Transverse colon (tissue), 4 donors: ENCODE measurements at regions not wholly inside any gene's neighbourhood (a gene's known extent, or its start where the extent isn't known, plus 50 kb on each side); places are given as distances from the start of the nearest gene placed in this dataset.

Experiments used
- DNase-seq: peaks from one replicate; pipeline ENCODE4 v3.0.0-alpha.2; 2019
- H3K27ac ChIP-seq, 4 donors: fragments of 200-600 bp; sonication (generic); 2 replicates each; pipeline ENCODE4 v1.5.1; 2016 to 2018; ENCODE audit warnings: inconsistent platforms in 4 of 4
- H3K27me3 ChIP-seq: fragments of 200-600 bp; sonication (generic); 2 replicates; pipeline ENCODE4 v1.5.1; 2017; ENCODE audit warnings: inconsistent platforms
- H3K36me3 ChIP-seq, 4 donors: fragments of 200-600 bp; sonication (generic); 2 replicates each; pipeline ENCODE4 v1.5.1; 2017 to 2019; ENCODE audit warnings: inconsistent platforms in 4 of 4
- H3K4me1 ChIP-seq, 4 donors: fragments of 200-600 bp; sonication (generic); 2 replicates each; pipeline ENCODE4 v1.5.1; 2017 to 2020; ENCODE audit warnings: inconsistent platforms in 4 of 4
- H3K4me3 ChIP-seq, 4 donors: fragments of 200-600 bp; sonication (generic); 1 replicate in 1 of 4; 2 replicates in 3 of 4; pipeline versions ENCODE4 v1.5.1 to v1.6.1; 2017 to 2019; ENCODE audit warnings: inconsistent platforms in 4 of 4
- H3K9me3 ChIP-seq, 2 donors: fragments of 200-600 bp; sonication (generic); 2 replicates each; pipeline ENCODE4 v1.5.1; 2017 to 2019; ENCODE audit warnings: inconsistent platforms in 2 of 2
- CTCF ChIP-seq, 5 experiments: fragments of 200-600 bp in 3 of 5; fragments of 450-650 bp in 2 of 5; sonication (generic) in 3 of 5; IDR thresholded peaks; 1 replicate in 2 of 5; 2 replicates in 3 of 5; pipeline ENCODE4 v1.5.1; 2016 to 2017; ENCODE audit warnings: antibody characterized with exemption in 5 of 5, inconsistent platforms in 3 of 5, mild to moderate bottlenecking in 2 of 5, moderate library complexity in 1 of 5
- EP300 ChIP-seq: sonication (generic); formaldehyde crosslinking; IDR thresholded peaks from one replicate; pipeline ENCODE4 v1.6.1; 2017; ENCODE audit warnings: antibody characterized with exemption, low read depth
- POLR2A ChIP-seq: fragments of 450-650 bp; IDR thresholded peaks from one replicate; pipeline ENCODE4 v1.6.1; 2016; ENCODE audit warnings: antibody characterized with exemption, mild to moderate bottlenecking, moderate library complexity
- POLR2AphosphoS5 ChIP-seq, 3 donors: sonication (generic); formaldehyde crosslinking; IDR thresholded peaks; one replicate each; pipeline ENCODE4 v1.6.1; 2016; ENCODE audit warnings: antibody characterized with exemption in 3 of 3
- WGBS, 2 donors: methylation state at CpG; one replicate each; pipeline ENCODE4 v1.1.5; 2018; ENCODE audit warnings: low coverage in 1 of 2; 5-methylcytosine and 5-hydroxymethylcytosine counted together
- in situ Hi-C, 4 donors: fragments of 200-750 bp; cut with MboI; loops; one replicate each; pipeline versions ENCODE4 v1.15.0 to v1.15.1; 2017; ENCODE audit warnings: low sequenced_read_pairs in 3 of 4, low pct_ligation_motif_present in 1 of 4, low pct_unique_long_range_greater_than_20kb in 1 of 4
- intact Hi-C: fragments of 100-400 bp; cut with DNase I; formaldehyde crosslinking; loops from one replicate; pipeline ENCODE4 v1.15.1; 2023; ENCODE audit warnings: low total_unique reads

- in situ Hi-C loops (loop anchor here in 3 of 4 donors (25.0 kb wide), 2 partner anchors 311 to 336 kb away; no protein-coding TSS in a partner anchor), intact Hi-C loops (no loop called here)
- TF ChIP-seq EP300 (no peak), POLR2A (no peak), POLR2AphosphoS5 (IDR thresholded peaks at IDR 0.05) (no peak), CTCF (IDR thresholded peaks at IDR 0.05) (no peak)
- no peaks in the 10 kb centered on the region for H3K27me3 ChIP-seq
- 65% methylated on average over 1 of the region's 1 CpG; no CpG with 5 or more reads in 1 of the 2 donors for WGBS, 2 donors
- H3K36me3 ChIP-seq: no peaks in the 10 kb centered on the region
- H3K4me1 ChIP-seq: no peaks in the 10 kb centered on the region
- no peak overlapping the region for H3K27ac ChIP-seq
- no peaks in the 10 kb centered on the region for H3K9me3 ChIP-seq
- no peak overlapping the region for H3K4me3 ChIP-seq
- no peak for DNase-seq
These were observed 109.9 kb downstream of the TANC2 start for GRCh38 chr17:63075969-63076368.

- 72 to 79% methylated on average over 3 of the region's 3 CpGs for WGBS, 2 donors
These were observed 112.7 kb downstream of the TANC2 start for GRCh38 chr17:63078707-63079106.

GRCh38 chr17:63082273-63082861, 116.3 kb downstream of the TANC2 start:
- in situ Hi-C loops: loop anchor here in 3 of 4 donors (25.0 kb wide), 2 partner anchors 305 to 330 kb away; no protein-coding TSS in a partner anchor
- no peak for DNase-seq
- 86 to 91% methylated on average over 2 of the region's 2 CpGs for WGBS, 2 donors

More at GRCh38 chr17:63078707-63079106, 112.7 kb downstream of the TANC2 start:
- Histone ChIP-seq H3K4me3 (no peak overlapping the region), H3K9me3 (no peaks in the 10 kb centered on the region), H3K27ac (no peak overlapping the region), H3K36me3 (no peaks in the 10 kb centered on the region), H3K27me3 (no peaks in the 10 kb centered on the region), H3K4me1 (no peaks in the 10 kb centered on the region)
- no peak for DNase-seq
- in situ Hi-C loops (loop anchor here in 3 of 4 donors (25.0 kb wide), 2 partner anchors 309 to 334 kb away; no protein-coding TSS in a partner anchor), intact Hi-C loops (no loop called here)
- TF ChIP-seq EP300 (no peak), CTCF (IDR thresholded peaks at IDR 0.05) (no peak), POLR2A (no peak), POLR2AphosphoS5 (IDR thresholded peaks at IDR 0.05) (no peak)

GRCh38 chr17:63082952-63083351, 116.9 kb downstream of the TANC2 start:
- TF ChIP-seq POLR2AphosphoS5 (IDR thresholded peaks at IDR 0.05) (no peak), EP300 (no peak), CTCF (IDR thresholded peaks at IDR 0.05) (no peak), POLR2A (no peak)
- Histone ChIP-seq H3K9me3 (no peaks in the 10 kb centered on the region), H3K27me3 (no peaks in the 10 kb centered on the region), H3K4me1 (no peaks in the 10 kb centered on the region), H3K36me3 (no peaks in the 10 kb centered on the region), H3K27ac (no peak overlapping the region), H3K4me3 (no peak overlapping the region)
- intact Hi-C loops: no loop called here
- no peak for DNase-seq
- 100% methylated on average over 1 of the region's 1 CpG; no CpG with 5 or more reads in 1 of the 2 donors for WGBS, 2 donors
- in situ Hi-C loops: loop anchor here in 3 of 4 donors (25.0 kb wide), 2 partner anchors 304 to 329 kb away; no protein-coding TSS in a partner anchor

More at GRCh38 chr17:63082273-63082861, 116.3 kb downstream of the TANC2 start:
- H3K27me3 ChIP-seq: no peaks in the 10 kb centered on the region
- no peaks in the 10 kb centered on the region for H3K36me3 ChIP-seq
- intact Hi-C loops: no loop called here
- H3K9me3 ChIP-seq: no peaks in the 10 kb centered on the region
- TF ChIP-seq EP300: no peak
- no peak for TF ChIP-seq POLR2A
- TF ChIP-seq CTCF (IDR thresholded peaks at IDR 0.05): peak in 4 of 5 experiments; percentile 3 to 46 (median 30)
- TF ChIP-seq POLR2AphosphoS5 (IDR thresholded peaks at IDR 0.05): no peak
- no peaks in the 10 kb centered on the region for H3K4me1 ChIP-seq
- H3K4me3 ChIP-seq: no peak overlapping the region
- H3K27ac ChIP-seq: no peak overlapping the region
